Stimulated activated CD8-positive, alpha-beta memory T cell treated with anti-CD3 and anti-CD28 coated beads, Interleukin-15, amount 100 ng/mL, for 48 hours (primary cell): ENCODE measurements at regions not wholly inside any gene's neighbourhood (a gene's known extent, or its start where the extent isn't known, plus 50 kb on each side); places are given as distances from the start of the nearest gene placed in this dataset.

Source experiments
- DNase-seq, 2 donors: peaks; one replicate each; pipeline ENCODE4 v3.0.0-alpha.2; 2020; ENCODE audit warnings: low read depth in 2 of 2

- DNase-seq: no peak
Observed at GRCh38 chr20:39911497-39911896, 777.5 kb downstream of the MAFB start.

DNA sequence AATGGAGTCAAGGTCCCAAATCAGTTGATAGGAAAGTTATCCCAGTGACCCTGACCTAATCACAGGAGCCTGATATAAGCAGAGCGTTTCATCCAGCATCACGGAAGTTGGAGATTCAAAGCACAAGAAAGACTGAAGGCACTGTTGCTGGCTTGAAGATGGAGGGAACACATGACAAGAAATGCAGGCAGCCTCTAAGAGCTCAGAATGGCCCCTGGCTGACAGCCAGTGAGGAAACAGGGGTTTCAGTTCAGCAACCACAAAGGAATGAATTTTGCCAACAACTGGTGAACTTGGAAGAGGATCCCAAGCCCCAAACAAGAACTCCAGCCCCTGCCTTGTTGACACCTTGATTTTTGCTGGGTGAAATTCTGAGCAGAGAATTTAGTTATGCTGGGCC is 778.5 kb downstream of the MAFB start:
- no peak for DNase-seq

- no peak for DNase-seq
Observed at GRCh38 chr20:39909447-39909846, 779.6 kb downstream of the MAFB start.

- no peak for DNase-seq
Observed at GRCh38 chr20:39904476-39905112, 784.4 kb downstream of the MAFB start.

- no peak for DNase-seq
Observed at GRCh38 chr20:39903806-39904465, 785.1 kb downstream of the MAFB start.

DNA sequence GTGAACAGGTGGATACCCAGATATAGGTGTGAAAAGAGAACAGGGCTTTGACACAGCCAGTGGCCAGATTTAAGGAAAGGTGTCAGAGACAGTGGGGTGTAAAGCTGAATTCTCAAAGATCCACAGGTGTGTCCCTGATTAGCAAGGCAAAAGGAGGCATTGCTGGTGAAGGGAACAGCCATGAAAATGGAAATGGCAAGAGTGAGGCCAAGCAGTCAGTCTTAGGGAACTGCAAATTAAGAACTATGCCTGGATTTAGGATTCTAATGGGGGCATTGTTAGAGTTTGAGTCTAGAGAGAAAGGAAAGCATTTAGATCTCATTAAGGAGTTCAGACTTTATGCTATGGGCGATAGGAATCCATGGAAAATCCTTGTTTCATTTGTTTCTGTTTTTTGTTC is 789.2 kb downstream of the MAFB start:
- no peak for DNase-seq

- no peak for DNase-seq
Observed at GRCh38 chr20:39898467-39898852, 790.6 kb downstream of the MAFB start.

- no peak for DNase-seq
Observed at GRCh38 chr20:39897781-39898466, 791.1 kb downstream of the MAFB start.

- no peak for DNase-seq
Observed at GRCh38 chr20:39897058-39897457, 792.0 kb downstream of the MAFB start.

GRCh38 chr20:39894067-39894466 is 795.0 kb downstream of the MAFB start:
- DNase-seq: no peak

DNA sequence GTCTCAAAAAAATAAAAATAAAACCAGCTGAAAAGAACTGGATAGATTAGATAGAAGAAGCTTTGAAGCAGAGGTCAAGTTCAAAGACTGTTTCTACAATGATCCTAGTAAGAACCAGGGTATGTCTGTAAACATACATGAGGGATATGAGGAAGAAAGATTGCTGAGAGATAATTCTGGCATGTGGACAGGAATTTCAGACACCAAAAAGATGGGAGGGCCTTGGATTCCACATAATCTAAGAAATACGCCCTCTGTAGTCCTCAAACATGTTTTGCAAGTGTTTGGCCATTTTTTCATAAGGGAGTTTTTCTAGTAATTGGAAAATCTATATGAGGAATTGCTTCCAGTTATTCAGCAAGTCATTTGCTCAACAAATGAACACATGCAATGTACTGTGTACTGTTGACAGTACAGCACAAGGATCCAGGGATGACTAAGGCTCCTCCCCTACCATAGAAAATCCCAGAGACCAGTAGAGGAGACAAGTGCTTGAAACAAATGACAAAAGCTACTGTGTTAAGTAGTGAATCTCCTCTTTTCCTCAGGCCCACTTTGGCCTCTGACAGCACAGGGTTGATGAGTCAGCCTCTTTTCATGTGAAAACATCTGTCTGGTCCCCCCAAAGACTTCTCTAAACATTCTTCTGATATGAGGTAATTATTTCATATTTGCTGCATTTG is 795.9 kb downstream of the MAFB start:
- no peak for DNase-seq

GRCh38 chr20:39890697-39891096 is 798.3 kb downstream of the MAFB start:
- DNase-seq: no peak

GRCh38 chr20:39888310-39888709 is 800.7 kb downstream of the MAFB start:
- DNase-seq: no peak

DNA sequence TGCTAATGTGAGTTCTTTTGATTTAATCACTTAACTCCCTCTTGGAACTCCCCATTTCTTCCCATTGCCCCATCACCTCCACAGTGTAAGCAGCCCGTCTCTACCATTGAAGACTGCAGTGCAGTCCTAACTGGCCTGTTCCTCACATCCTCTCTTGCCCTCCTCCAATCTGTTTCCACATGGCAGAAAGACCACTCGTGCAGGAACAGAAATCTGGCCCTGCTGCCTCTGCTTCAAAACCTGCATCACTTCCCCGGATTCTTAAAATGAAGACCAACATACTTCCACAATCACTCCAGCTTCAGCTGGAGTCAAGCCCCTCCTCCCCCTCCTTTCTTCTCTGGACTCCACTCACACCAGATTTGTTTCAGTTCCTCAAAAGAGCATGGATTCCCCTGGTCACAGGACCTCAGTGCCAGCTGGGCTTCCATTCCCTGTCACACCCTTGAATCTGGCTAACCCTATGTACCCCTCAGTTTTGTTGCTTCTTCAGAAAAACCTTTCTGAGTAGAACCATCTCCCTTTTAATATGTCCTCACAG is 802.3 kb downstream of the MAFB start:
- no peak for DNase-seq

DNA sequence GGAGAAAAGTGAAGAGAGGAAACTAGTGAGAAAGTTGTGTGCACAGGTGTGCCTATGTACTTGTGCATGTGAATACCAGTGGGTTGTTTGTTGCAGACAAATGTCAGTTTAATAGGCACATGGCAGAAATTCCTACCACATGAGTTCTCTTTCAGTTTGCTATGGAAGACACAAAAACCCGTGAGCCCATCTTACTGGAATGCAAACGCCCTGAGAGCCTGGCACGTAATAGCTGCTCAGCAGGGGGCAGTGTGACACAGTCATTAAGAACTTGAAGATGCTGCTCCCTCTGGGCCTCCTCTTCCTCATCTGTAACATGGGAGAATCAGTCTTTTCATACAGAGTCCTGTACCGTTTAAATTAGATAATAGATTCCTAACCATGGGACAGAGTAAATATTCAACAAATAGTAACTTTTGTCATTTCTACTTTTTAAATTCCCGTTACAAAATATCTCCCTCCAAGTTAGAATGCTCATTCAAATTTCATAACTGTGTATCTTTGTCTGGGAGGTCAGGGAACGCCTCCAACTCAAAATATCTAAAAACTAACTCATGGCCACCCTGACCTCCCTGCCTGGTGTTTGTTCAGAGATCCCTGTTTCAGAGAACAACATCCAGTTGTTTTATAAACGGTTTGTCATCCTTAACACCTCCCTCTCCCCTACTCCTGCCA is 802.9 kb downstream of the MAFB start:
- DNase-seq: no peak

- DNase-seq: no peak
Observed at GRCh38 chr20:39882806-39883205, 806.2 kb downstream of the MAFB start.

DNA sequence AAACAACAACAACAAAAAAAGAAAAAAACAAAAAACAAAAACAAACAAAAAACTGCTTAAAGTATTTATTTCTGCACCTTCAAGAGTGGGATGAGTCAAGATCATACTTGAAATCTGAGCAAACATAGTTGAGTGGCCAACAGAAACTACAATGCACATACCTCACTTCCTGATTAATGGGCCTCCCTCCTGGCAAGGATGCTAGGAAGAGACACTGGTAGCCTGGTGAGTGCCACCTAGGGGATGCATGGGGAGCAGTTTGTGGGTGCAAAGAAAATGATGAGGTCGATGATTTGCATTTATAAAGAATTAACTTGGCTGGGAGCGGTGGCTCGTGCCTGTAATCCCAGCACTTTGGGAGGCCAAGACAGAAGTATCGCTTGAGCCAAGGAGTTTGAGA is 808.1 kb downstream of the MAFB start:
- no peak for DNase-seq

- DNase-seq: no peak
Observed at GRCh38 chr20:39879296-39879695, 809.7 kb downstream of the MAFB start.

- no peak for DNase-seq
Observed at GRCh38 chr20:39878809-39879208, 810.2 kb downstream of the MAFB start.

DNA sequence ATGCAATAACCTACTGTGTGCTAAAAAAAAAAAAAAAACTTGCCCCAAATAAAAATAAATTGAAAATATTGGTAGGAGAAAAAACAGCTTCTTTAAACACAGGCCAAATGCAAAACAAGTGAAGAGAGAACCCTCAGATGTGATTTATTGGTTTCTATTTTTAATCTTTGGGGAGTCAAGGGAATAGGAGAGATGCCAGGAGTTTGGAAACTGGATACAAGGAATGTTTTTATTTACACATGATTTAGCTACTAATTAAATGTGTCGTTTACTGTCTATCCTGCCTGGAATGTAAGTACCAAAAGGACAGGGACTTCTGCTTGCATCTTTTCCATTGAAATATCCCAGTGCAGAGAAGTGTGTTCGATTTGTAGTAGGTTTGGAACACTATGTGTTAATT is 810.7 kb downstream of the MAFB start:
- no peak for DNase-seq

DNA sequence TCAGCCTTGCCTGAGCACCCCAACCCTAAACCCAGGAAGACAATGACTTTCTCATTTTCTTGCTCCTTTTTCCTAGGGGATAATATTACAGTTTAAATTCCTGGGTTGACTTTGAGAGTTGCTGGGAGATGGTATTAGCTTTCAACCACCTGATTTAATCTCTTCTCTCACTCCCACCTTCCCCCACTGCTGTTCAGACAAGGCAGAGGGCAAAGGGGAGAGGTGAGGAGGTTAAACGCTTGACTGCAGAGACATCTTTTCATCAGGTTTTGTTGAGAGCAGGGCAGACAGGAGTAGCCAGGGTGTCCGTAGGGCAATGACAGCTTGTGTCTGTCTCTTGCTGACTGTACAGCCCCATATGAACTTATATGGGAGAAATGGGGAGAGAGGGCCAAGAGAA is 811.2 kb downstream of the MAFB start:
- no peak for DNase-seq
